ENCODE measurements at regions not wholly inside any gene's neighbourhood (a gene's known extent, or its start where the extent isn't known, plus 50 kb on each side); places are given as distances from the start of the nearest gene placed in this dataset.

GRCh38 chr2:180289627-180290026 lies 282.5 kb upstream of the CWC22 start:
- Histone ChIP-seq H3K27me3 (ENCODE audit: insufficient read depth) (no peaks in the 10 kb centered on the region), H3K9ac (no peak overlapping the region), H3K4me3 (ENCODE audit: low read depth in 2 of 2, low read length in 1 of 2) (no peak overlapping the region), H3K4me1 (ENCODE audit: control insufficient read depth in 1 of 2, insufficient read depth in 2 of 2, low read depth in 1 of 2, low read length in 1 of 2) (no peaks in the 10 kb centered on the region; a peak in 2 of 4 replicates), H3K4me2 (no peak overlapping the region), H3K27ac (ENCODE audit: low read depth in 2 of 2, low read length in 1 of 2) (no peak overlapping the region), H3K9me3 (no peaks in the 10 kb centered on the region), H3K36me3 (replicated peaks in 1 of 2; ENCODE audit: control insufficient read depth in 1 of 2, insufficient read depth in 2 of 2, low read length in 1 of 2) (no peaks in the 10 kb centered on the region), H3K79me2 (ENCODE audit: insufficient read depth) (no peaks in the 10 kb centered on the region), H3K9me2 (no peaks in the 10 kb centered on the region), H3F3A (replicated peaks; ENCODE audit: insufficient read depth) (no peaks in the 10 kb centered on the region), H4K20me1 (ENCODE audit: insufficient read depth) (no peaks in the 10 kb centered on the region), H2AFZ (ENCODE audit: low read depth) (no peak overlapping the region)
- DNase-seq: no peak
- ChIA-PET POLR2A (no interaction called here), CTCF (no interaction called here)
- TF ChIP-seq CHD2 (IDR thresholded peaks at IDR 0.05; ENCODE audit: low read length, partially characterized antibody): no peak
- TF ChIP-seq RFX5 (IDR thresholded peaks at IDR 0.05; ENCODE audit: low read length): no peak
- no peak for TF ChIP-seq YY1 (IDR thresholded peaks at IDR 0.05; ENCODE audit: low read depth)
- TF ChIP-seq EP300 (IDR thresholded peaks at IDR 0.05; ENCODE audit: borderline replicate concordance in 1 of 2, low read depth in 1 of 2, low read length in 1 of 2): no peak
- no peak for TF ChIP-seq TAF1 (IDR thresholded peaks at IDR 0.05; ENCODE audit: borderline replicate concordance, low read depth, low read length)
- TF ChIP-seq MAX (IDR thresholded peaks at IDR 0.05; ENCODE audit: low read depth): no peak
- TF ChIP-seq ZBTB33 (IDR thresholded peaks at IDR 0.05; ENCODE audit: borderline replicate concordance, low read depth): no peak
- no peak for TF ChIP-seq ELF1 (IDR thresholded peaks at IDR 0.05)
- TF ChIP-seq FOXJ3 (CRISPR knock-in tag; IDR thresholded peaks at IDR 0.05): no peak
- no peak for TF ChIP-seq USF1 (IDR thresholded peaks at IDR 0.05; ENCODE audit: borderline replicate concordance, low read depth)
- TF ChIP-seq NRF1 (IDR thresholded peaks at IDR 0.05; ENCODE audit: low read depth, low read length): no peak
- no peak for TF ChIP-seq IRF3 (IDR thresholded peaks at IDR 0.05; ENCODE audit: low read depth, low read length)
- 73% methylated on average over 4 of the region's 4 CpGs for WGBS (ENCODE audit: low lambda C conversion rate)

- Histone ChIP-seq H3K9me2 (no peaks in the 10 kb centered on the region), H3K4me3 (ENCODE audit: low read depth in 2 of 2, low read length in 1 of 2) (no peak overlapping the region), H3K27ac (ENCODE audit: low read depth in 2 of 2, low read length in 1 of 2) (no peak overlapping the region), H3K27me3 (ENCODE audit: insufficient read depth) (no peaks in the 10 kb centered on the region), H3K4me2 (no peak overlapping the region), H3K9me3 (no peaks in the 10 kb centered on the region), H3F3A (replicated peaks; ENCODE audit: insufficient read depth) (no peaks in the 10 kb centered on the region), H3K36me3 (replicated peaks in 1 of 2; ENCODE audit: control insufficient read depth in 1 of 2, insufficient read depth in 2 of 2, low read length in 1 of 2) (no peaks in the 10 kb centered on the region), H3K4me1 (ENCODE audit: control insufficient read depth in 1 of 2, insufficient read depth in 2 of 2, low read depth in 1 of 2, low read length in 1 of 2) (no peaks in the 10 kb centered on the region), H4K20me1 (ENCODE audit: insufficient read depth) (no peaks in the 10 kb centered on the region), H2AFZ (ENCODE audit: low read depth) (no peak overlapping the region), H3K9ac (no peak overlapping the region), H3K79me2 (ENCODE audit: insufficient read depth) (no peaks in the 10 kb centered on the region)
- CTCF ChIA-PET: no interaction called here
- TF ChIP-seq EZH2phosphoT487 (IDR thresholded peaks at IDR 0.05; ENCODE audit: borderline replicate concordance, low read depth): no peak
- no peak for TF ChIP-seq CHD2 (IDR thresholded peaks at IDR 0.05; ENCODE audit: low read length, partially characterized antibody)
- TF ChIP-seq SMC3 (IDR thresholded peaks at IDR 0.05; ENCODE audit: low read depth, low read length): no peak
- no peak for TF ChIP-seq TEAD4 (IDR thresholded peaks at IDR 0.05; ENCODE audit: borderline replicate concordance, insufficient read depth)
- no peak for TF ChIP-seq USF1 (IDR thresholded peaks at IDR 0.05; ENCODE audit: borderline replicate concordance, low read depth)
- no peak for TF ChIP-seq TCF12 (IDR thresholded peaks at IDR 0.05)
- no peak for TF ChIP-seq RCOR1 (IDR thresholded peaks at IDR 0.05; ENCODE audit: low read length)
- no peak for TF ChIP-seq NRF1 (IDR thresholded peaks at IDR 0.05; ENCODE audit: low read depth, low read length)
- WGBS (ENCODE audit: low lambda C conversion rate): 48% methylated on average over 1 of the region's 1 CpG
- POLR2A ChIA-PET: no interaction called here
- no peak for DNase-seq
Measured at GRCh38 chr2:180279581-180279980, 272.5 kb upstream of the CWC22 start.

Measured in SK-N-SH (cell line).